ENCODE measurements at regions not wholly inside any gene's neighbourhood (a gene's known extent, or its start where the extent isn't known, plus 50 kb on each side); places are given as distances from the start of the nearest gene placed in this dataset.

- no peak for TF ChIP-seq CTCF (IDR thresholded peaks at IDR 0.05)
- Histone ChIP-seq H3K4me3 (no peak overlapping the region), H3K27me3 (no peaks in the 10 kb centered on the region)
Measured at GRCh38 chr16:75928295-75928694, 202.0 kb upstream of the CPHXL start.

GRCh38 chr16:75929046-75929445 lies 202.8 kb upstream of the CPHXL start:
- Histone ChIP-seq H3K4me3 (no peak overlapping the region), H3K4me1 (no peaks in the 10 kb centered on the region), H3K36me3 (no peaks in the 10 kb centered on the region), H3K9me3 (no peaks in the 10 kb centered on the region), H3K27ac (no peak overlapping the region), H3K27me3 (no peaks in the 10 kb centered on the region)
- TF ChIP-seq CTCF (IDR thresholded peaks at IDR 0.05) = no peak
- no peak for DNase-seq (ENCODE audit: low spot score)

More at GRCh38 chr16:75928295-75928694, 202.0 kb upstream of the CPHXL start:
- Histone ChIP-seq H3K4me1 (no peaks in the 10 kb centered on the region), H3K27ac (no peak overlapping the region), H3K9me3 (no peaks in the 10 kb centered on the region), H3K36me3 (no peaks in the 10 kb centered on the region)
- no peak for DNase-seq (ENCODE audit: low spot score)

- DNase-seq (ENCODE audit: low spot score) = no peak
- H3K27me3 ChIP-seq = no peaks in the 10 kb centered on the region
- no peaks in the 10 kb centered on the region for H3K9me3 ChIP-seq
- H3K4me3 ChIP-seq = no peak overlapping the region
- no peak for TF ChIP-seq CTCF (IDR thresholded peaks at IDR 0.05)
- H3K27ac ChIP-seq = no peak overlapping the region
- H3K4me1 ChIP-seq = no peaks in the 10 kb centered on the region
- H3K36me3 ChIP-seq = no peaks in the 10 kb centered on the region
Measured at GRCh38 chr16:75931043-75931442, 204.8 kb upstream of the CPHXL start.

- no peaks in the 10 kb centered on the region for H3K36me3 ChIP-seq
- H3K27ac ChIP-seq = no peak overlapping the region
- TF ChIP-seq CTCF (IDR thresholded peaks at IDR 0.05) = no peak
- H3K4me3 ChIP-seq = no peak overlapping the region
- DNase-seq (ENCODE audit: low spot score) = no peak
- H3K27me3 ChIP-seq = no peaks in the 10 kb centered on the region
- no peaks in the 10 kb centered on the region for H3K4me1 ChIP-seq
- H3K9me3 ChIP-seq = no peaks in the 10 kb centered on the region
Measured at GRCh38 chr16:75931970-75932369, 205.7 kb upstream of the CPHXL start.

GRCh38 chr16:75938818-75939217 lies 212.5 kb upstream of the CPHXL start:
- H3K4me1 ChIP-seq = no peaks in the 10 kb centered on the region
- TF ChIP-seq CTCF (IDR thresholded peaks at IDR 0.05) = no peak
- H3K27ac ChIP-seq = no peak overlapping the region
- no peaks in the 10 kb centered on the region for H3K36me3 ChIP-seq
- DNase-seq (ENCODE audit: low spot score) = no peak
- no peak overlapping the region for H3K4me3 ChIP-seq
- H3K9me3 ChIP-seq = no peaks in the 10 kb centered on the region
- no peaks in the 10 kb centered on the region for H3K27me3 ChIP-seq

- no peaks in the 10 kb centered on the region for H3K9me3 ChIP-seq
- H3K27me3 ChIP-seq = no peaks in the 10 kb centered on the region
- no peak overlapping the region for H3K27ac ChIP-seq
- DNase-seq (ENCODE audit: low spot score) = no peak
- H3K4me3 ChIP-seq = no peak overlapping the region
- H3K36me3 ChIP-seq = no peaks in the 10 kb centered on the region
- H3K4me1 ChIP-seq = no peaks in the 10 kb centered on the region
- TF ChIP-seq CTCF (IDR thresholded peaks at IDR 0.05) = no peak
Measured at GRCh38 chr16:75942351-75942750, 216.1 kb upstream of the CPHXL start.
